Skeletal muscle tissue (tissue), 3 donors: ENCODE measurements at regions not wholly inside any gene's neighbourhood (a gene's known extent, or its start where the extent isn't known, plus 50 kb on each side); places are given as distances from the start of the nearest gene placed in this dataset.

Experiments used
- H3K27ac ChIP-seq: one replicate; pipeline ENCODE4 v1.7.0; 2013; ENCODE audit warnings: mild to moderate bottlenecking, low read depth, low read length, inconsistent platforms
- H3K27me3 ChIP-seq, 3 donors: one replicate each; pipeline ENCODE4 v1.7.0; 2013; ENCODE audit warnings: low read length in 3 of 3; ENCODE audit not compliant: control insufficient read depth in 3 of 3, insufficient read depth in 3 of 3
- H3K36me3 ChIP-seq, 3 donors: one replicate each; pipeline ENCODE4 v1.7.0; 2013; ENCODE audit warnings: low read length in 3 of 3; ENCODE audit not compliant: control insufficient read depth in 3 of 3, insufficient read depth in 3 of 3
- H3K4me1 ChIP-seq, 3 donors: one replicate each; pipeline ENCODE4 v1.7.0; 2013; ENCODE audit warnings: low read length in 3 of 3, mild to moderate bottlenecking in 3 of 3; ENCODE audit not compliant: control insufficient read depth in 3 of 3, insufficient read depth in 3 of 3
- H3K4me3 ChIP-seq, 3 donors: one replicate each; pipeline ENCODE4 v1.7.0; 2013; ENCODE audit warnings: low read length in 3 of 3
- H3K9ac ChIP-seq, 3 donors: one replicate each; pipeline ENCODE4 v1.7.0; 2013; ENCODE audit warnings: low read length in 3 of 3, mild to moderate bottlenecking in 3 of 3, moderate library complexity in 2 of 3, low read depth in 1 of 3
- H3K9me3 ChIP-seq, 3 donors: one replicate each; pipeline ENCODE4 v1.7.0; 2013; ENCODE audit warnings: low read length in 3 of 3; ENCODE audit not compliant: control insufficient read depth in 3 of 3
- donor health status: Osteomylitis.

GRCh38 chr2:111689941-111690340 lies 194.1 kb downstream of the ANAPC1 start:
- Histone ChIP-seq H3K9ac (no peak overlapping the region), H3K27me3 (no peaks in the 10 kb centered on the region), H3K27ac (no peak overlapping the region), H3K36me3 (no peaks in the 10 kb centered on the region), H3K4me3 (no peak overlapping the region), H3K4me1 (peaks cover 0 to 9% (median 3%) of the 10 kb centered on the region in 3 donors), H3K9me3 (no peaks in the 10 kb centered on the region)

- Histone ChIP-seq H3K9ac (no peak overlapping the region), H3K4me1 (peaks cover 0 to 11% (median 3%) of the 10 kb centered on the region in 3 donors), H3K36me3 (no peaks in the 10 kb centered on the region), H3K9me3 (no peaks in the 10 kb centered on the region), H3K27ac (no peak overlapping the region), H3K27me3 (no peaks in the 10 kb centered on the region), H3K4me3 (no peak overlapping the region)
Observed at GRCh38 chr2:111691164-111691875, 192.7 kb downstream of the ANAPC1 start.

GRCh38 chr2:111692311-111692710 lies 191.7 kb downstream of the ANAPC1 start:
- H3K9ac ChIP-seq = no peak overlapping the region
- H3K9me3 ChIP-seq = no peaks in the 10 kb centered on the region
- H3K4me1 ChIP-seq = peaks cover 0 to 10% (median 3%) of the 10 kb centered on the region in 3 donors
- H3K27ac ChIP-seq = no peak overlapping the region
- H3K36me3 ChIP-seq = no peaks in the 10 kb centered on the region
- H3K4me3 ChIP-seq = no peak overlapping the region
- no peaks in the 10 kb centered on the region for H3K27me3 ChIP-seq

GRCh38 chr2:111694700-111695101 lies 189.3 kb downstream of the ANAPC1 start:
- no peaks in the 10 kb centered on the region for H3K9me3 ChIP-seq
- no peak overlapping the region for H3K4me3 ChIP-seq
- no peaks in the 10 kb centered on the region for H3K27me3 ChIP-seq
- peaks cover 8 to 14% (median 13%) of the 10 kb centered on the region in 3 donors for H3K4me1 ChIP-seq
- no peaks in the 10 kb centered on the region for H3K36me3 ChIP-seq
- no peak overlapping the region for H3K9ac ChIP-seq
- H3K27ac ChIP-seq = no peak overlapping the region

GRCh38 chr2:111695441-111696007 lies 188.5 kb downstream of the ANAPC1 start:
- Histone ChIP-seq H3K36me3 (no peaks in the 10 kb centered on the region), H3K4me3 (no peak overlapping the region), H3K4me1 (peaks cover 8 to 14% (median 10%) of the 10 kb centered on the region in 3 donors), H3K9me3 (no peaks in the 10 kb centered on the region), H3K9ac (no peak overlapping the region), H3K27me3 (no peaks in the 10 kb centered on the region), H3K27ac (no peak overlapping the region)

- Histone ChIP-seq H3K9me3 (no peaks in the 10 kb centered on the region), H3K9ac (no peak overlapping the region), H3K36me3 (no peaks in the 10 kb centered on the region), H3K4me1 (peaks cover 8 to 14% (median 10%) of the 10 kb centered on the region in 3 donors), H3K27me3 (no peaks in the 10 kb centered on the region), H3K4me3 (no peak overlapping the region), H3K27ac (no peak overlapping the region)
Observed at GRCh38 chr2:111696226-111696625, 187.8 kb downstream of the ANAPC1 start.

GRCh38 chr2:111697560-111697959 lies 186.4 kb downstream of the ANAPC1 start:
- Histone ChIP-seq H3K36me3 (no peaks in the 10 kb centered on the region), H3K4me1 (peaks cover 14 to 22% (median 17%) of the 10 kb centered on the region in 3 donors)

GRCh38 chr2:111698089-111698488 lies 185.9 kb downstream of the ANAPC1 start:
- no peak overlapping the region for H3K9ac ChIP-seq
- H3K36me3 ChIP-seq = no peaks in the 10 kb centered on the region
- H3K27ac ChIP-seq = no peak overlapping the region
- no peaks in the 10 kb centered on the region for H3K9me3 ChIP-seq
- H3K4me1 ChIP-seq = peaks cover 17 to 28% (median 20%) of the 10 kb centered on the region in 3 donors
- no peaks in the 10 kb centered on the region for H3K27me3 ChIP-seq
- no peak overlapping the region for H3K4me3 ChIP-seq

More at GRCh38 chr2:111697560-111697959, 186.4 kb downstream of the ANAPC1 start:
- Histone ChIP-seq H3K27ac (no peak overlapping the region), H3K27me3 (no peaks in the 10 kb centered on the region), H3K9ac (no peak overlapping the region), H3K9me3 (no peaks in the 10 kb centered on the region), H3K4me3 (no peak overlapping the region)

GRCh38 chr2:111698743-111699554 lies 185.0 kb downstream of the ANAPC1 start:
- Histone ChIP-seq H3K9me3 (no peaks in the 10 kb centered on the region), H3K4me3 (peak overlapping the region; percentile 5 to 52 (median 42)), H3K9ac (peak overlapping the region in 2 of 3 donors; percentile 3 to 45), H3K27me3 (no peaks in the 10 kb centered on the region), H3K36me3 (no peaks in the 10 kb centered on the region), H3K27ac (peak overlapping the region; percentile 26), H3K4me1 (peaks cover 26 to 36% (median 26%) of the 10 kb centered on the region in 3 donors)

- H3K36me3 ChIP-seq = no peaks in the 10 kb centered on the region
- no peaks in the 10 kb centered on the region for H3K27me3 ChIP-seq
- H3K9ac ChIP-seq = no peak overlapping the region
- no peak overlapping the region for H3K4me3 ChIP-seq
- H3K4me1 ChIP-seq = peaks cover 35 to 52% (median 40%) of the 10 kb centered on the region in 3 donors
- no peak overlapping the region for H3K27ac ChIP-seq
- H3K9me3 ChIP-seq = no peaks in the 10 kb centered on the region
Observed at GRCh38 chr2:111701266-111701665, 182.7 kb downstream of the ANAPC1 start.
